Endothelial cell (in vitro differentiated cells): ENCODE measurements at regions not wholly inside any gene's neighbourhood (a gene's known extent, or its start where the extent isn't known, plus 50 kb on each side); places are given as distances from the start of the nearest gene placed in this dataset.

ENCODE experiments used
- DNase-seq: peaks from one replicate; pipeline ENCODE4 v3.0.0; 2021; ENCODE audit warnings: low spot score
- H3K27ac Mint-ChIP-seq: one replicate; pipeline ENCODE4 v1.8.0; 2021; ENCODE audit warnings: mixed read lengths, inconsistent platforms; ENCODE audit not compliant: unreplicated experiment
- H3K27me3 Mint-ChIP-seq: one replicate; pipeline ENCODE4 v1.8.0; 2021; ENCODE audit warnings: mild to moderate bottlenecking, moderate library complexity, mixed read lengths, inconsistent platforms; ENCODE audit not compliant: unreplicated experiment
- H3K36me3 Mint-ChIP-seq: one replicate; pipeline ENCODE4 v1.8.0; 2021; ENCODE audit warnings: mild to moderate bottlenecking, low read depth, mixed read lengths, inconsistent platforms; ENCODE audit not compliant: unreplicated experiment
- H3K4me1 Mint-ChIP-seq: one replicate; pipeline ENCODE4 v1.8.0; 2021; ENCODE audit warnings: mild to moderate bottlenecking, mixed read lengths, inconsistent platforms; ENCODE audit not compliant: unreplicated experiment
- H3K4me3 Mint-ChIP-seq: one replicate; pipeline ENCODE4 v1.8.0; 2021; ENCODE audit warnings: mild to moderate bottlenecking, mixed read lengths, inconsistent platforms; ENCODE audit not compliant: unreplicated experiment
- H3K9me3 Mint-ChIP-seq: one replicate; pipeline ENCODE4 v1.8.0; 2021; ENCODE audit warnings: mixed read lengths, inconsistent platforms; ENCODE audit not compliant: unreplicated experiment
- CTCF ChIP-seq: fragments of 200-600 bp; sonication (generic); IDR thresholded peaks from one replicate; pipeline ENCODE4 v1.5.0; 2021; ENCODE audit warnings: antibody characterized with exemption; ENCODE audit not compliant: unreplicated experiment

- Mint-ChIP-seq H3K27ac (no peak overlapping the region), H3K4me1 (no peaks in the 10 kb centered on the region), H3K9me3 (no peaks in the 10 kb centered on the region), H3K36me3 (no peaks in the 10 kb centered on the region), H3K27me3 (no peaks in the 10 kb centered on the region), H3K4me3 (no peak overlapping the region)
- DNase-seq, result no peak
- TF ChIP-seq CTCF, result no peak
These were observed 318.9 kb upstream of the CHRM3 start for GRCh38 chr1:239067480-239067879.

GRCh38 chr1:239067058-239067457 is 319.3 kb upstream of the CHRM3 start:
- H3K4me3 Mint-ChIP-seq, result no peak overlapping the region
- no peak overlapping the region for H3K27ac Mint-ChIP-seq
- H3K27me3 Mint-ChIP-seq, result no peaks in the 10 kb centered on the region
- H3K4me1 Mint-ChIP-seq, result no peaks in the 10 kb centered on the region
- DNase-seq, result no peak
- H3K36me3 Mint-ChIP-seq, result no peaks in the 10 kb centered on the region
- no peak for TF ChIP-seq CTCF
- H3K9me3 Mint-ChIP-seq, result no peaks in the 10 kb centered on the region

- H3K4me1 Mint-ChIP-seq, result peaks cover 14% of the 10 kb centered on the region
- no peaks in the 10 kb centered on the region for H3K36me3 Mint-ChIP-seq
- no peaks in the 10 kb centered on the region for H3K27me3 Mint-ChIP-seq
- no peak for TF ChIP-seq CTCF
- H3K27ac Mint-ChIP-seq, result no peak overlapping the region
- H3K9me3 Mint-ChIP-seq, result no peaks in the 10 kb centered on the region
- no peak for DNase-seq
- no peak overlapping the region for H3K4me3 Mint-ChIP-seq
These were observed 324.6 kb upstream of the CHRM3 start for GRCh38 chr1:239061770-239062169.

- H3K9me3 Mint-ChIP-seq, result no peaks in the 10 kb centered on the region
- H3K4me1 Mint-ChIP-seq, result peaks cover 15% of the 10 kb centered on the region
- DNase-seq, result no peak
- H3K36me3 Mint-ChIP-seq, result no peaks in the 10 kb centered on the region
- TF ChIP-seq CTCF, result no peak
- H3K4me3 Mint-ChIP-seq, result no peak overlapping the region
- peaks cover 5% of the 10 kb centered on the region for H3K27me3 Mint-ChIP-seq
- peak overlapping the region; percentile 61 for H3K27ac Mint-ChIP-seq
These were observed 328.2 kb upstream of the CHRM3 start for GRCh38 chr1:239058190-239058589.

- H3K4me3 Mint-ChIP-seq, result no peak overlapping the region
- peak overlapping the region; percentile 86 for H3K27ac Mint-ChIP-seq
- peaks cover 15% of the 10 kb centered on the region for H3K4me1 Mint-ChIP-seq
- H3K36me3 Mint-ChIP-seq, result no peaks in the 10 kb centered on the region
- H3K9me3 Mint-ChIP-seq, result no peaks in the 10 kb centered on the region
- peak; percentile 28 for DNase-seq
- no peak for TF ChIP-seq CTCF
- peaks cover 5% of the 10 kb centered on the region for H3K27me3 Mint-ChIP-seq
These were observed 329.4 kb upstream of the CHRM3 start for GRCh38 chr1:239056940-239057339.
